OCI-LY1 (cell line): ENCODE measurements at regions not wholly inside any gene's neighbourhood (a gene's known extent, or its start where the extent isn't known, plus 50 kb on each side); places are given as distances from the start of the nearest gene placed in this dataset.

Experiments used
- CTCF ChIP-seq: fragments of 200-600 bp; sonication (generic), shearing (Covaris generic); IDR thresholded peaks from 2 replicates; pipeline ENCODE4 v1.5.1; 2017; ENCODE audit warnings: mild to moderate bottlenecking, antibody characterized with exemption, low read length, moderate library complexity, mixed read lengths
- EZH2 ChIP-seq: fragments of 200-600 bp; sonication (generic), shearing (Covaris generic); IDR thresholded peaks from 2 replicates; pipeline ENCODE4 v1.8.0; 2017; ENCODE audit warnings: borderline replicate concordance, mixed run types, mild to moderate bottlenecking, antibody characterized with exemption, low read length, moderate library complexity, mixed read lengths

GRCh38 chr5:161134083-161134482, 282.1 kb upstream of the ATP10B start:
- TF ChIP-seq EZH2 (no peak), CTCF (no peak)
